Right ventricle myocardium inferior (tissue), 1 donor: ENCODE measurements at regions not wholly inside any gene's neighbourhood (a gene's known extent, or its start where the extent isn't known, plus 50 kb on each side); places are given as distances from the start of the nearest gene placed in this dataset.
A peak's percentile ranks its signal among the peaks of the same experiment; 100 is the strongest.

Experiments used
- ATAC-seq: fragments of 200-7000 bp; cut with Tn5 transposase; one replicate; pipeline ENCODE4 v1.9.1; 2020; ENCODE audit warnings: mild to moderate bottlenecking, moderate library complexity
- DNase-seq: peaks from one replicate; pipeline ENCODE4 v3.0.0; 2021; ENCODE audit errors: missing footprints
- intact Hi-C: fragments of 100-400 bp; cut with DNase I; formaldehyde crosslinking; loops from one replicate; pipeline ENCODE4 v1.11.0; 2022
- donor health status: DM: no; HTN: yes; CAD: no; lungs with severe emphysema.

DNA sequence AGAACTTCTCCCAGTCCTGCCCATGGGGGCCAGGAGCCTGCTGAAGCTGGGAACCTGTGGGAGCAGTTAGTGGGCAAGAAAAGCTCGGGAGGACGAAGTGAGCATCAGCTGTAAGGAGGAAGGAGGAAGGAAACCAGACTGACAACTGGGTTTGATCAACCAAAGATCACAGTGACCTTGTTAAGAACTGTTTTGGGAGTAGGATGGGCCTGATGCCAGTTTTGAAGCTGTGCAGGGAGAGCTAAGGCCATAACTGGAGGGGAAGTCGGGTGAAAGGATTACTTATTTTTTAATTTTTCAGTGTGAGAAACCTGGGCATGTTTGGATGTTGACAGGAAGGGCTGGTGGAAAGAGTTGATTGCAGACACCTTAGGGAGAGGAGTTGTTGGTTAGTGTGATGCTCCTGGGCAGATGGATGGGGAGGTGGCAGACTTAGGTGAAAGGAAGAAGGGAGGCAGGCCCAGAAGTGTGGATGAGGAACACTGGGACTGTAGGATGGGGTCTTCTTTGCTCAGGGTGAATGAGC lies 58.3 kb upstream of the KLF4 start:
- DNase-seq = no peak
- peak; percentile 30 for ATAC-seq
- intact Hi-C loops = no loop called here

- ATAC-seq (no peak), DNase-seq (no peak)
- intact Hi-C loops = no loop called here
These were observed 57.7 kb upstream of the KLF4 start for GRCh38 chr9:107547303-107547702.

GRCh38 chr9:107546859-107547258 lies 57.3 kb upstream of the KLF4 start:
- ATAC-seq (no peak), DNase-seq (no peak)
- intact Hi-C loops = no loop called here

DNA sequence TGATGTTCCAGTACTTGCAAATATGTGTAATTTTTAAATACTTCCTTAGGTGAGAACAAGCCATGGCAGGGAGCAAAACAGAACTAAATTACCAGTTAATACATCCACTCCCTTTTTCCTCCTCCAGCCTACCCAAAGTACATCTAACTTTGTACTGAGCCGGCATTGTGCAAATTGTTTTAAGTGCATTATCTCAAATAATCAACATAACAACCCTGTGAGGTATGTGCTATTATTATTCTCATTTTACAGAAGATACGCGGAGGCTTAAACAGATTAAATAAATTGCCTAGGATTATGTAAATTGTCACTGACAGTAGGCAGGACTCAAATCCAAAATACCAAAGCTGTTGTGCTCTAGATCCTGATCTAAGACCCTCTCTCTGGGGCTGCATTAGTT lies 55.5 kb upstream of the KLF4 start:
- ATAC-seq = no peak
- intact Hi-C loops = no loop called here
- DNase-seq = no peak

DNA sequence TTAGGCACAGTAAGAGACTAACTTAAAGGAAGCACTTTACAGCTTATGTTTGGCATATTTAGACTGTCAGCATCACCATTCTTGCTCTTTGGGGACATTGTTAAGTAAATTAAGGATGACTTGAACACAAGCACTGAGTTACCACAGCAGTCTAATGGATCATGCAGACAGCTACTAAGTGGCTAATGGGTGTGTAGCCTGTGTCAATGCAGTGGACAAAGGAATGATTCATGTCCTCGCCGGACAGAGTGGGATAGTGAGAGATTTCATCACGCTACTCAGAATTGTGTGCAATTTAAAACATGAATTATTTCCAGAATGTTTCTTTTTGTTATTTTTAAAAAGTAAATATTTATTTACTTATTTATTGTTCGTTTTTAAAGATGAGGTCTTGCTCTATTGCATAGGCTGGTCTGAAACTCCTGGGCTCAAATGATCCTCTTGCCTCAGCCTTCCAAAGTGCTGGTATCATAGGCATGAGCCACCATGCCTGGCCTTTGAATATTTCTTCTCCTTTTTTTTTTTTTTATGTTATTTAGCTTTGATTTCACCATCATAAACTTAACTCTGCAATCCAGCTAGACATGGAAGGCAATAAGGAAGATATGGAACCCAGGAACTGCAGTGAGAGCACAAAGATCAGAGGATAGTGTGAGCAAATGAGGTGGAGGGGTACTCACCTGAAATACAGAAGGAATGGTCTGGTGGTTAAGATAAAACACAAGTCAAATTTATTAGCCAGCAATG lies 53.0 kb upstream of the KLF4 start:
- peak; percentile 58 for ATAC-seq

GRCh38 chr9:107541523-107541922 lies 52.0 kb upstream of the KLF4 start:
- no peak for DNase-seq
- no peak for ATAC-seq

More for the DNA sequence above, 53.0 kb upstream of the KLF4 start:
- no peak for DNase-seq
- intact Hi-C loops = no loop called here

DNA sequence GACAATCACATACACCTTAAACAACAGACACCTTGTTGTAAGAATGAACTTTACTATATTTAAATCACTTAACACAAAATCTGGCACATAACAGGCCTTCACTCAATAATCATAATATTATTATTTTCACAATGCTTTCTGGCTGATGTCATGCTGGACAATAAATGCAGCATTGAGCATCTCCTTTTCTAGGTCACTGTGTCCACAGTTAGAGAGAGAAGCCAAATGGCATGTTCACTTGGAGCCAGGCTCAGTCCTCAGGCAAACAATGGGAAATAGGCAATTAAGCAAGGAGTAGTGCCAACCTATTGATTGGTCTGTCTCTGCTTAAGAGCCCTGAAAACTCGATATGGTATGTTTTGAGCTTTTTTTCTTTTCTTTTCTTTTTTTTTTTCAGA lies 50.6 kb upstream of the KLF4 start:
- ATAC-seq = peak; percentile 72
- intact Hi-C loops = no loop called here
- no peak for DNase-seq

More at GRCh38 chr9:107541523-107541922, 52.0 kb upstream of the KLF4 start:
- intact Hi-C loops = no loop called here

DNA sequence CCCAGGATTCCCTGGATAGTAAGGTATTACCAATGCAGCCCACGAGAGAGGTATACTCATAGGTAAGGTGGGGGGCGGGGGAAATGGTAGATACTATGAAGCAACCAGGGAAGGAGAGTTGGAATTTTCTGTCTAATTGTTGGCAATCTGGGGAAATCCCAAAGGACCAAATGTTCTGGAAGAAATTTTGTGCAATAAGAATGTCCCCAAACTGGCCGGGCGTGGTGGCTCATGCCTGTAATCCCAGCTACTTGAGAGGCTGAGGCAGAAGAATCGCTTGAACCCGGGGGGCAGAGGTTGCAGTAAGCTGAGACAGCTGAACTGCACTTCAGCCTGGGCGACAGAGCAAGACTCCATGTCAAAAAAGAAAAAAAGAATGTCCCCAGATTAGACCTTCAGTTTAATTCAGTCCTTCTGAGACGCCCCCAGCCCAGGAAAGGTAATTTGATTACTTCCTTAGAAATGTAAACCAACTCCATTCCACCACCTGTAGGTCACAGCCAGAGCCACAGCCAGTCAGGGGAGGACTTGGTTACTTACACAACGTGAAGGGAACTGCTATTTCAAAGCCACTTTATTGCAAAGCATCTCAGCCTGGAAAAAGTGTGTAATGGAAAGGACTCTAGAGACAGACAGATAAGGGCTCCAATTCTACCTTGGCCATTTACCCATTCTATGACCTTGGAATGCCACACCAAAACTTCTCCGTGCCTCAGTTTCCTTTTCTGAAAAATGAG lies 50.0 kb upstream of the KLF4 start:
- no peak for DNase-seq
- intact Hi-C loops = no loop called here
- peak; percentile 81 for ATAC-seq
